Hypothalamus (tissue), 51 donors: ENCODE measurements at regions not wholly inside any gene's neighbourhood (a gene's known extent, or its start where the extent isn't known, plus 50 kb on each side); places are given as distances from the start of the nearest gene placed in this dataset.

Experiments used
- DNase-seq, 51 donors: peaks; one replicate each; lab custom pipeline; 2025; lab: John Stamatoyannopoulos, UW

DNA sequence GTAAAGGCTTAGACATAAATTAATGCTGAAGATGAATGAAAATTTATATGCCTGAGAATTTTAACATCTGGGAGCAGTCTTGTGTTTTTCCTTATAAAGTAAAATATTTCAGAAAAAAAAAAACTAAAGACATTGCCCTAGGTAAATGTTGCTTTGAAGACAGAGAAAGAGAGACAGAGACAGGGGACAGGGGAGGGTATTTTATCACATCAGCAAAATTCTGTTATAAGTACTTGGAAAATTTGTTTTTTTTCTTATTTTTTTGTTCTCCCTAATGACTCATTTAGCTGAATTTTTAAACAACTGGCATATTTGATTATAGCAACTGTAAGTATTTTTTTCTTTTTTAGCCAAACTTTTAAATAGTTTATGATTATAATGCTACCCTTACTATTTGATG lies 1540.6 kb upstream of the GBE1 start:
- DNase-seq: no peak

DNA sequence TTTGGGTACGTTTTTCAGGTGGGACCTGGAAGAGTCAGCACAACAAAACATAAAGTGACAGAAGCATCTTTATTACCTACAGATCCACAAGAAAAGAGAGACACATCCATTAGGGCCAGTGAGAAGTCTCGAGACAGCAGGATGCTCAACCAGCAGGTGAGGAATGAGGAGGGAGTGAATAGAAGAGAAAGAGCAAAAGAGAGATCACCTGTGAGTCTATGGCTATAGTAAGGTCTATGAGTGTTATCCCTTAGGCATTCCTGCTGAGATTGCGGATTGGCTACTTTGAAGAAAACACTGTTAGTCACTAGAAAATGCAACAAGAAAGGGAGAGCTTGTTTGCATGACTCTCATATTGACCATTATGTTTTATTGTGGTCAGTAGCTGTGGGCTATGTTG lies 1556.2 kb upstream of the GBE1 start:
- no peak for DNase-seq

DNA sequence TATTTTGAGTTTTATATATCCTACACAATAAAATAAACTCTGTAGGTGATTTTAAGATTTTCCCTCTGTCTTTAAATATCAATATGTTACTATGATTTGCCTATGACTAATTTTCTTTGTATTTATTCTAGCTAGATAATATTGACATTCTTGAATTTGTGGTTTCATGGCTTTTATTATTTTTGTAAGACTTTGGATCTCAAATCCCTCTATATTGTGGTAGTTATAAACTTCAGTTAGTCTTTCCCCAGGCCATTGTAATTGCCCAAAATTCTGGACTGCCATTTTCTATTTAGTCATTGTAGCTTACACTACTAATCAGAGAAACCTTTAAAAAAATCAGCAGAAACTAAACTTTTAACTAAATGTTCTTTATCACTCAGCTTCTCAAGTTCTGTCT lies 1559.3 kb upstream of the GBE1 start:
- no peak for DNase-seq

DNA sequence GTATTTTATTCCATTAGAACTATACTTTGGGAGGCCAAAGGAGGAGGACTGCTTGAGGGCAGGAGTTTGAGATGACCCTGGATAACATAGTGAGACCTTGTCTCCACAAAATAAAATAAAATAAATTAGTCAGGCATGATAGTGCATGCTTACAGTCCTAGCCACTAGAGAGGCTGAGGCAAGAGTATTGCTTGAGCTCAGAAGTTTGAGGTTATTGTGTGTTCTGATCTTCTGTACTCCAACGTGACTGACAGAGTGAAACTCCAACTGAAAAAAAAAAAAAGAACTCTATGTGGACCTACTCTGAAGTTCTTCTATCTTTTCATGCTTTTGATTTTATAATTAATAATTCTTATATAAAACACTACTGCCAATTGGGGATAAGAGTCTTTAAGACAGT lies 1560.0 kb upstream of the GBE1 start:
- no peak for DNase-seq

DNA sequence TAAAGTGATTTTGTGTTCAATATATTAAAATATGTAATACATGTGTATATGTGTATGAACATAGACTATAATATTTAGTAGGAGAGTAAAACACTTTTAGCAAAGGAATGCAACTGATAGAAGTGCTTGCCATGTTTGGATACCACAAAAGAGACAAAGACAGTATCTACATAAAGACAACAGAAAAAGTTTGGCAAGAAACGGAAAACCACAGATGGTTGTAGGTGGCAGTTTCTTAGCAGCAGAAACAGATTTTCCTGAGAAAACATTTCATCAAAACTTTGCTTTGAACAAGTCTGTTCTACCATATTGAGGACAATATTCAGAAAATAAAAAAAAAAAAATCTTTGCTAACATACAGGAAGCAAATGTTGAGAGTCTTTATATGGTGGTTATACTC lies 1560.4 kb upstream of the GBE1 start:
- DNase-seq: no peak

DNA sequence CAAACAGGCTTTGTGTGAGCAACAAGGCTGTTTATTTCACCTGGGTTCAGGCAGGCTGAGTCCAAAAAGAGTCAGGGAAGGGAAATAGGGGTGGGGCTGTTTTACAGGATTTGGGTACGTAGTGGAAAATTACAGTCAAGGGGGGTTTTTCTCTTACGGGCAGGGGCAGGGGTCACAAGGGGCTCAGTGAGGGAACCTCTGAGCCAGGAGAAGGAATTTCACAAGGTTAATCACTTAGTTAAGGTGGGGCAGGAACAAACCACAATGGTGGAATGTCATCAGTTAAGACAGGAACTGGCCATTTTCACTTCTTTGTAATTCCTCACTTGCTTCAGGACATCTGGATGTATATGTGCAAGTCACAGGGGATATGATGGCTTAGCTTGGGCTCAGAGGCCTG lies 1592.8 kb upstream of the GBE1 start:
- DNase-seq: no peak

DNA sequence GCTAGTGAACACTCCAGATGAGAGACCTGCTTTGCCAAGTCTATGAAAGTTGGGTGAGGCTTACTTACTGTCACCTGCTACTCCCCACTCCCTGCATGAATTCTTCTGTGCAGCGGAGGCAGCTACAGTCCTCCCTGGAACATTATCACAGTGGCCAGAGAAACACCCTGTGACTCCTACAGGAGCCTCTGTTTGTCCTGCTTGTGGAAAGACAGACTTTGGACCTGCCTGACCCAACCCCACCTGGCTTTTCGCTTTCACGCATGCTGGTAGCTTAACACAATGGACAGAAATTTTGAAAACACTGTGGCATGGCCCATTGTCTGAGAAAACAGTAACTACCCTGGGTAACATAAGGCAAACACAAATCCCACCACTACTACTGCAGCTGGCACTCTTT lies 1565.5 kb upstream of the CADM2 start:
- DNase-seq: no peak

DNA sequence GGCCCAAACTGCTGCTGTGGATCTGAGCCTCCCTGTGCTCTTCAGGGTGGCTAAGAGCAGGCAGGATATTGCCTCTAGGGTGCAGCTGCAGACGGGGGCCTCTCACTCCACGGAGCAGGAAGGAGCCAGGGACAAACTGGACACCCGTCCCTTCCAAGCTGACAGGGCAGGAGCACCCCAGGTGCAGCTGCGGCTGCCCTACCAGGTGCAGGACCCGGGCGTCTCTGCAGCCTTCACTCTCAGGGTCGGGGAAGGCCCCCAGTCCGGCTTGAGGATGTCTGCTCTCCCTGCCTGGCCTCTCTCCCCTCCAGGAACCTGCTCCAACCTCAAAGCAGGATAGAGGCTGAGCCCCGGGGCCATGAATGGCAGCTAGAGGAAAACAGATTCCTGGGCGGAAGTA lies 1554.9 kb upstream of the CADM2 start:
- DNase-seq: peak in 1 of 51 donors; percentile 0

DNA sequence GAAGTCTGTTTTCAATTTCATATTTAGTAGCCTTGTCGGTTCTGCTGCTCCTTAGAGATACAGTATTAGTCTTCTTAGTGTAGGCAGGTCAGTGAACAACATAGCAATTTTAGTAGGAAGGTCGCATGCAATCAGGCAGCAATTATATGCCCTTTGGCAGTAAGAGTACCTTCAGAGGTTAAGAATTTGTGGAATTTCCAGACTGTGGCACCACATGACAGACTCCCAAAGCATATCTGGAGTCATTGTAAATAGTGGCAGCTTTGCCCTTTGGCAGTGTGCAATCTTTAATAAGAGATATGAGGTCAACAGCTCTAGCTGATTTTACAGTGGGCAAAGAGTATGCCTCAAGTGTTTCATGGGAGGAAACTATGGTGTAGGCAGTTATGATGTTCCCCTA lies 1532.5 kb upstream of the CADM2 start:
- no peak for DNase-seq

DNA sequence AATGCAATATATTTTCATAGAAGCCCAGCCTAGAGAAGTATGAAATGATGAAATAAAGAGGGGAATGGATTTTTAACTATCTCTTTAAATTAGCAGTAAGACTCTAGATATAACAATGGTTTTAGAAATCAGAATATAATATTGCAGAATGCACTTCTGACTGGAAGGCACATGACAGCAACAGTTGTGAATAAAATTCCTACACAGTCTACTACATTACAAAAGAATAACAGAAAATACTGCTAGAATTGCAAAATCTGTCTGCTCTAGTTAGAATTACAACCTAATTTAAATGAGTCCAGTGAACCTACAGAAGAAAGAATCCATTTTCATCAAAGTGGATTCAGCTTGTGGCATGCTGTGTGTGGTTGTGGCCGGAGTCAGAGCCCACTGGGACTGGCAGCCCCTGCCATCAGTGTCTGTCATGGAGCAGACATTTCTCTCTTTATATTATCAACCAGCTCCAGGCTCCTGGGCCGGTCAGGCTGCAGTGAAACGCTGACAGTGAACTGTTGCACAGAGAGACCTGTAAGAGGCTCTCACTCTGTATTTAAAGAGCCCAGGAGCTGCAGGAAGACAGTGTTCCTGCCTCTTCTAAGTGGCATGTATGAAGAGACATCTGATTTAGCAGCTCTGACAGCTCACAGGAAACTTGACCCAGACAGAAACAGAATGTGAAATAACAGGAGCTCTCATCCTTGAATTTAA lies 1523.8 kb upstream of the CADM2 start:
- DNase-seq: no peak

DNA sequence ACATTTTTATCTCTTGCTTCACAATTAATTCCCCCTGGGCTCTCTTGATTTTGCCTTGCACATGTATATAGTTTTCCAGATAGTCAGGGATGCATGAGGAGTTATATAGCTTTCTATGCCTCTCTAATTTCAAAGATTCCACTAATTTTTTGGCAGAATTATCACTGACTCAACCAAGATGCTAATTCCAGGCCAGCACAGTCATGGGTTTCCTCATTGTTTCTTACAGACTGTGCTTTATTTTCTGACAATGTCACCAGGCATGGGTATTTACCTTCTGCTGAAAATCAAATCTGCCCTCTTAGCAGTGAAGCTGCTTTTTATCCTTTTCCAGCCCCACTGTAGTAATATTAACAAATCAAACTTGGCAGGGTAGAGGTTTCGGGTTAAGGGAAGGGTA lies 1520.6 kb upstream of the CADM2 start:
- no peak for DNase-seq

DNA sequence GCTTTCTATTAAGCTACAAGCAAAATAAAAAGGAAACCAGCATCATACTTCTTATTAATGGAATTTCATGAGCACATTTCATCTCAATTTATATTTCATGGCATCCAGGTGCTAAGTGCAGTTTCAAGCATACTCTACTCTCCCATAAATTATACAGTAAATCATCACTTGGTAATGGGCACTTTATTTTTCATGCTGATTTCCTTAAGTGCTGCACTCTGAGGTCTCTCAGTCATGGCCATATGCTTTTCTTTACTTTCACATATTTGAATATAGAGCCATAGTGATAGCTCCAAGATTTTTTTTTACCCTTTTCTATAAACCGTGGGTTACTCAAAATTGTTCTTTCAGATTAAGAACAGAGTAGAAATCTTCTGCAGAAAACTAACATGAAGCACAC lies 1505.7 kb upstream of the CADM2 start:
- no peak for DNase-seq

DNA sequence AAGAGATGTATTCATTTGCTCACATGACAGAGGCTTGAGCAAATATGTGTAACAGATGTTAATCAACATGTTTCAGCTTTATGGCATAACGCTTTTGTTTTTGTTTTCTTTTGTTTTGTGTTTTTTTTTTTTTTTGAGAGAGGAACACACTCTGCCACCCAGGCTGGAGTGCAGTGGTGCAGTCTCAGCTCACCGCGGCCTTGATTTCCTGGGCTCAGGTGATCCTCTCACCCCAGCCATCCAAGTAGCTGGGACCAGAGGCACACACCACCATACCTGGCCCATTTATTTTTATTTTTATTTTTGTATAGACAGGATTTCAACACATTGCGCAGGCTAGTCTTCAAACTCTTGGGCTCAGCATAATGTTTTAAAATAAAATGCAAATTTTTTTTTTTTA lies 1504.4 kb upstream of the CADM2 start:
- no peak for DNase-seq

DNA sequence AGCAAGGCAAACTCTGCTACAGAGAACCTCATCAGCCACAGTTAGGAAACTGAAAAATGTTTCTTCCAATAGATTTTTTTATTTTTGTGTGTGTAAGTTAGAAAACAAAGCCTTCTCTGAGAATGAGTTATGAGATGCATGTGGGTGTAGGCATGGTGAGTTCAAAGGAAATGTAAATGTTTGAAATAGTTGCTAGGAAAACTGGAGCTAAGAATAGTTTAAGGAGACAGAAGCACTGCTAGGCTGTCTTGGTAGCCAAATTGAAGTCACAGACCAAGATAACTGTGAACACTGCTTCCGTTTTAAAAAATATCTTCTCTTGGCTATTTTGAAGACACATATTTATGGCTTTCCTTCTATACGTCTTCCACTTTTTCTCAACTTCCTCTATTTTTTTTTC lies 1501.2 kb upstream of the CADM2 start:
- DNase-seq: no peak

DNA sequence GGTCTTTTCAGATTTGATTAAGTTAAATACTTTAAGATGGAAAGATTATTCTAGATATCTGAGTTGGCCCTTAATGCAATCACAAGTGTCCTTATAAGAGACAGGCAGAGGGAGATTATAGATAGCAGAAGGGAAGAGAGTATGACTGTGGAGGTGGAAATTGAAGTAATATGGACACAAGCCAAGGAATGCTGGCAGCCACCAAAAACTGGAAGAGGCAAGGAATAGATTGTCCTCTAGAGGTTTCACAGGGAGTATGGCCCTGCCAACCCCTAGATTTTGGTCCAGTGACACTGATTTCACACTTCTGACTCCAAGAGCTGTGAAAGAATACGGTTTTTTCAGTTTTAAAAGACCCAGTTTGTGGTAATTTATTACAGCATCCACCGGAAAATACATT lies 1498.7 kb upstream of the CADM2 start:
- DNase-seq: no peak

DNA sequence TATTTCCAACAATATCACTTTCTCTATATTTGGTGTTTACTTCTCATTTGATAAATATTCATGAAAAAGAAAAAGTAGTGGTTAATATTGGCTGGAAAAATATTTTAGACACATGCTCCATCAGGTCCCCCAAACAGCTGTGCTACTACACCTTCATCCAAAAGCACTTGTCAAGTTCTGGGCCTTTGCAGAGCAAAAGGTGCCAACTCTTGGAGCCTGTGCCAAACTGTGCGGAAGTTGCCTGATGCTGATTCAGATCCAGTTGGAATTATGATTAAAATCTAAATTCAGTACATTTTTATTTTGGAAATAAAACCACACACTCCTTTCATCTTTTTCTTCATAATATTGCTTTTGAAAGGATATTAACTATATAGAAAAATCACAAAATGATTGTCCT lies 1497.4 kb upstream of the CADM2 start:
- DNase-seq: no peak

DNA sequence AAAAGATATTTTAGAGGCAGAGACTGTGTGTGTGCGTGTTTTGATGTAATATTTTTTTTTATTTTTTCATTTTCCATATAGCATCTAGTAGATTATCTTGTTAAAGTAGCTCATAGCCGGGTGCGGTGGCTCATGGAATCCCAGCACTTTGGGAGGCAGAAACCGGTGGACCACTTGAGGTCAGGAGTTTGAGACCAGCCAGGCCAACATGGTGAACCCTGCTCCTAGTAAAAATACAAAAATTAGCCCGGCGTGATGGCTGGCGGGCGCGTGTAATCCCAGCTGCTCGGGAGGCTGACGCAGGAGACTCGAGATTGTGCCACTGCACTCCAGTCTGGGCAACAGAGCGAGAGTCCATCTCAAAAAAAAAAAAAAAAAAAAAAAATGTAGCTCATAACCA lies 1481.2 kb upstream of the CADM2 start:
- no peak for DNase-seq

DNA sequence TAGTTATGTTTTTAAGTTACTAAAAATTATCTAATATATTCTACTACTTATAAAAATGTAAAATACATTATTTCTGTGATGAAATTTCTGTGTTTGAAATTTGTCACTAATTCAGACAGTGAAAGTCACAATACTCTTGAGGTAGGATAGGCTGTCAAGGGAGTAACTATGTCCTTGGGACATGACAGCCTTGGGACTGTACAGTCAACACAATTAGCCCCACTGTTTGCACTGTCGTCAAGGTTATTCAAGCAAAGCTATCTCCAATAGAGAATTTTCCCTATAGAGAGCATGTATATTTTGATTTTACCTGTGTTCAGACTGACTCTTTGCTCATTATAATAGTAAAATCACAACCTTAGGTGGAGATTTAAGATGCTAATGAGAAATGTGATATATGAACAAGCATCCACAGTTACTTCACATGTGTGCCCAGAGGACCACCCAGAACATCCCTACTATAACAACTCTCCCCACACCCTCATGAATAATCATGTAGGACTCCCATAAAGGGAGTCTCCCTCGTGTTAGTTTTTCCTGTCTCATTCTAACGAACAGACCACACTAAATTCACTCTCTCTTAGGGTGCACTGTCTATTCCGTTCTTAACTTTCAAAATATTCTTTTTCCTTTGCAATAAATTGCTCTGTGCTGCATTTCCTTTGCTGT lies 1476.3 kb upstream of the CADM2 start:
- DNase-seq: no peak

DNA sequence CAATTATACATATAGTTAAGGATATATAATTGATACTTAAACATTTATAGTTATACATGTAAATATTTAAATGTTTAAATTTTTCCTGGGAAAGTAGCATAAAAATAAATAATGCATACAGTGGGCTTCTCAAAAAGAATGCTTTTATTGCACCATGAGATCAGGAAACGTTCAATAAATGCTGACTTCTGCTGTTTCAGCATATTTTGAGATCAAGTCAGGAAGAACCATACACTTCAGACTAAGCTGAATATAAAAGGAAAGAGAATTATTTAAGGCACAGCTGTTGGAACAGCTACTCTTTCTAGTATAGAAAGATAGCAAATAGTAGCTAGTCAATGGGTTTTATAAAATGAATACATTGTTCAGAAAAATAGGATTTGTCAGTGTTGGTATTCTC lies 1462.3 kb upstream of the CADM2 start:
- DNase-seq: no peak

DNA sequence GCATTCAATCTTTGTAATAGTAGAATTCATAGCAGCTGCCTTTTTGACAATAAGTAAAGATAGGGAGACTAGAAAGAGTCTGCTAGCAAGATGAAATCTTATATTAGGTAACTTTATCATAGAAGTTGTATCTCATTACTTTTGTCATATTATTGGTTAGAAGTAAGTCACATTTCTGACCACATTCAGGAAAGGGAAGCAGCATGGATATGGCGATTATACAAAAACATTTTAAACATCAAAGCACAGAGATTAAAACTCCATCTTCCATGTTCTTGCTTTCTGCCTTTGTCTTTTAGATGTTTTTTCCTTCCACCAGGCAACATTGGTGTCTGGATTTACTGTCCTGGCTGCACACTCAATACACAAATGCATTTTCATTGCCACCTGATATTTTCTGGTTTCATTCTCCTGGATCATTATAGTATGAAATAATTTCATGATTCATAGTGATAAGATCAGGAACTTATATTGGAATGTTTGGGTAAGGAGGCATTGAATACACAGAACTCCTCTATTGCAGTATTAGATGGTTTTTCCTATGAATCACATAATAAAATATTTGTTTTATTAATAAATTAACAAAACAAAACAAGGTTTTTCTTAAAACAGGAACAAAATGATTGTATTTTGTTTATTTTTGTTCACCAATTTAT lies 1460.3 kb upstream of the CADM2 start:
- no peak for DNase-seq

DNA sequence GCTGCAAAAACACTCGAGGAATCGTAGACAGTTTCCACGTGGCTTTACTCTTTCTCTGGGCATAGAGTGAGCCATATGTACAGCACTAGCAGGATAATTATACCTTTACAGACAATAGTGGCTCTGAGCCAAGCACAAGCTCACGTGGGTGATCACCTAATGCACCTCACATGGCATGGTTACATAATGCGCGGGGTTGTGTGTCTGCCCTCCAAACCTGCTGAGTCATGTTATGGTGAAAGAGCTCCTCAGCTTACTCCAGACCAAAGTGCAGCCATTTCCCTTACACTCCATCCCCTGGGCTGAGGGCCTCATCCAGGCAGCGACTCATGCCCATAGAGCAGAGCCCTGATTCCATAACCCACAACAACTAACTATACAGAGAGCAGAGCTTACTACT lies 1458.4 kb upstream of the CADM2 start:
- DNase-seq: no peak

DNA sequence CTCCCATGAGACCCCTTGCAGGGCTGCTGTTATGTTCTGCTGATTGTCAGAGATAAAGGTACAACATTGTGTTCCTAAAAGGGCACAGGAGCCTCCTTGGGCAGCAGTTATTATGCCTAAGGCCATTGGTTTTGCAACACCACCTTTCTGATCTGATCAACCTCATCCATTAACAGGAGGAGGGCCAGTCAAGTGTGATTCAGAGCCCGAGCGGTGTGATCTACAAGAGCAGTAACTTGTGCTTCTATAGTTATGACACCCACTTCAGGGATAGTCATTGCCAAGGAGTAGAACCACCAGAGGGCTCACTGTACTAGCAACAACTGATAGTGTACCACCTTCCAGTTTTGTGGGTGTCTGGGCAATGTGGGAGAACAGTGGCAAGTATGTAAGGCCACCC lies 1457.9 kb upstream of the CADM2 start:
- no peak for DNase-seq
